ENCODE measurements at regions not wholly inside any gene's neighbourhood (a gene's known extent, or its start where the extent isn't known, plus 50 kb on each side); places are given as distances from the start of the nearest gene placed in this dataset.

- H3K9me3 ChIP-seq, result no peaks in the 10 kb centered on the region
- no peak for DNase-seq (ENCODE audit: low spot score in 2 of 2)
- in situ Hi-C loops (cut with MboI; ENCODE audit: low sequenced_read_pairs), result no loop called here
- H3K27me3 ChIP-seq (ENCODE audit: low read depth), result no peaks in the 10 kb centered on the region
- no peak overlapping the region for H3K4me3 ChIP-seq
- no peaks in the 10 kb centered on the region for H3K36me3 ChIP-seq (replicated peaks)
- H3K4me1 ChIP-seq, result no peaks in the 10 kb centered on the region
Measured at GRCh38 chr22:48276994-48277867, 1514.8 kb downstream of the TBC1D22A start.

- Histone ChIP-seq H3K4me3 (no peak overlapping the region), H3K36me3 (replicated peaks) (no peaks in the 10 kb centered on the region), H3K4me1 (no peaks in the 10 kb centered on the region), H3K9me3 (no peaks in the 10 kb centered on the region), H3K27me3 (ENCODE audit: low read depth) (no peaks in the 10 kb centered on the region)
- DNase-seq (ENCODE audit: low spot score in 2 of 2), result no peak
- in situ Hi-C loops (cut with MboI; ENCODE audit: low sequenced_read_pairs), result no loop called here
Measured at GRCh38 chr22:48275412-48275811, 1513.0 kb downstream of the TBC1D22A start.

GRCh38 chr22:48270731-48271130 lies 1508.3 kb downstream of the TBC1D22A start:
- Histone ChIP-seq H3K36me3 (replicated peaks) (no peaks in the 10 kb centered on the region), H3K9me3 (no peaks in the 10 kb centered on the region), H3K4me1 (no peaks in the 10 kb centered on the region), H3K27me3 (ENCODE audit: low read depth) (no peaks in the 10 kb centered on the region), H3K4me3 (no peak overlapping the region)
- DNase-seq (ENCODE audit: low spot score in 2 of 2), result no peak
- in situ Hi-C loops (cut with MboI; ENCODE audit: low sequenced_read_pairs), result no loop called here

- H3K4me1 ChIP-seq, result no peaks in the 10 kb centered on the region
- in situ Hi-C loops (cut with MboI; ENCODE audit: low sequenced_read_pairs), result no loop called here
- H3K27me3 ChIP-seq (ENCODE audit: low read depth), result no peaks in the 10 kb centered on the region
- no peak for DNase-seq (ENCODE audit: low spot score in 2 of 2)
- H3K36me3 ChIP-seq (replicated peaks), result no peaks in the 10 kb centered on the region
- H3K9me3 ChIP-seq, result no peaks in the 10 kb centered on the region
- no peak overlapping the region for H3K4me3 ChIP-seq
Measured at GRCh38 chr22:48268771-48269552, 1506.5 kb downstream of the TBC1D22A start.

- Histone ChIP-seq H3K4me3 (no peak overlapping the region), H3K9me3 (no peaks in the 10 kb centered on the region), H3K27me3 (ENCODE audit: low read depth) (no peaks in the 10 kb centered on the region), H3K36me3 (replicated peaks) (no peaks in the 10 kb centered on the region), H3K4me1 (no peaks in the 10 kb centered on the region)
- in situ Hi-C loops (cut with MboI; ENCODE audit: low sequenced_read_pairs), result no loop called here
- DNase-seq (ENCODE audit: low spot score in 2 of 2), result no peak
Measured at GRCh38 chr22:48268293-48268692, 1505.8 kb downstream of the TBC1D22A start.

- in situ Hi-C loops (cut with MboI; ENCODE audit: low sequenced_read_pairs), result no loop called here
- Histone ChIP-seq H3K4me1 (no peaks in the 10 kb centered on the region), H3K36me3 (replicated peaks) (no peaks in the 10 kb centered on the region), H3K4me3 (no peak overlapping the region), H3K27me3 (ENCODE audit: low read depth) (no peaks in the 10 kb centered on the region), H3K9me3 (no peaks in the 10 kb centered on the region)
- no peak for DNase-seq (ENCODE audit: low spot score in 2 of 2)
Measured at GRCh38 chr22:48267681-48268080, 1505.2 kb downstream of the TBC1D22A start.

- Histone ChIP-seq H3K27me3 (ENCODE audit: low read depth) (no peaks in the 10 kb centered on the region), H3K4me1 (no peaks in the 10 kb centered on the region), H3K9me3 (no peaks in the 10 kb centered on the region), H3K36me3 (replicated peaks) (no peaks in the 10 kb centered on the region), H3K4me3 (no peak overlapping the region)
- in situ Hi-C loops (cut with MboI; ENCODE audit: low sequenced_read_pairs), result no loop called here
- DNase-seq (ENCODE audit: low spot score in 2 of 2), result no peak
Measured at GRCh38 chr22:48265000-48265625, 1502.7 kb downstream of the TBC1D22A start.

GRCh38 chr22:48264586-48264985 lies 1502.1 kb downstream of the TBC1D22A start:
- H3K27me3 ChIP-seq (ENCODE audit: low read depth), result no peaks in the 10 kb centered on the region
- in situ Hi-C loops (cut with MboI; ENCODE audit: low sequenced_read_pairs), result no loop called here
- no peak overlapping the region for H3K4me3 ChIP-seq
- DNase-seq (ENCODE audit: low spot score in 2 of 2), result no peak
- no peaks in the 10 kb centered on the region for H3K4me1 ChIP-seq
- H3K9me3 ChIP-seq, result no peaks in the 10 kb centered on the region
- no peaks in the 10 kb centered on the region for H3K36me3 ChIP-seq (replicated peaks)

GRCh38 chr22:48263791-48264351 lies 1501.4 kb downstream of the TBC1D22A start:
- no peaks in the 10 kb centered on the region for H3K4me1 ChIP-seq
- no peaks in the 10 kb centered on the region for H3K27me3 ChIP-seq (ENCODE audit: low read depth)
- in situ Hi-C loops (cut with MboI; ENCODE audit: low sequenced_read_pairs), result no loop called here
- no peaks in the 10 kb centered on the region for H3K9me3 ChIP-seq
- no peaks in the 10 kb centered on the region for H3K36me3 ChIP-seq (replicated peaks)
- no peak overlapping the region for H3K4me3 ChIP-seq
- no peak for DNase-seq (ENCODE audit: low spot score in 2 of 2)

GRCh38 chr22:48263431-48263765 lies 1500.9 kb downstream of the TBC1D22A start:
- in situ Hi-C loops (cut with MboI; ENCODE audit: low sequenced_read_pairs), result no loop called here
- no peaks in the 10 kb centered on the region for H3K36me3 ChIP-seq (replicated peaks)
- H3K9me3 ChIP-seq, result no peaks in the 10 kb centered on the region
- no peaks in the 10 kb centered on the region for H3K4me1 ChIP-seq
- H3K27me3 ChIP-seq (ENCODE audit: low read depth), result no peaks in the 10 kb centered on the region
- DNase-seq (ENCODE audit: low spot score in 2 of 2), result no peak
- no peak overlapping the region for H3K4me3 ChIP-seq

GRCh38 chr22:48262596-48263430 lies 1500.4 kb downstream of the TBC1D22A start:
- no peaks in the 10 kb centered on the region for H3K4me1 ChIP-seq
- no peaks in the 10 kb centered on the region for H3K36me3 ChIP-seq (replicated peaks)
- H3K9me3 ChIP-seq, result no peaks in the 10 kb centered on the region
- no peak overlapping the region for H3K4me3 ChIP-seq
- no peak for DNase-seq (ENCODE audit: low spot score in 2 of 2)
- H3K27me3 ChIP-seq (ENCODE audit: low read depth), result no peaks in the 10 kb centered on the region
- in situ Hi-C loops (cut with MboI; ENCODE audit: low sequenced_read_pairs), result no loop called here

GRCh38 chr22:48261706-48262105 lies 1499.3 kb downstream of the TBC1D22A start:
- no peaks in the 10 kb centered on the region for H3K9me3 ChIP-seq
- H3K36me3 ChIP-seq (replicated peaks), result no peaks in the 10 kb centered on the region
- no peak for DNase-seq (ENCODE audit: low spot score in 2 of 2)
- in situ Hi-C loops (cut with MboI; ENCODE audit: low sequenced_read_pairs), result no loop called here
- no peaks in the 10 kb centered on the region for H3K4me1 ChIP-seq
- no peak overlapping the region for H3K4me3 ChIP-seq
- H3K27me3 ChIP-seq (ENCODE audit: low read depth), result no peaks in the 10 kb centered on the region

GRCh38 chr22:48261048-48261621 lies 1498.7 kb downstream of the TBC1D22A start:
- DNase-seq (ENCODE audit: low spot score in 2 of 2), result no peak
- H3K36me3 ChIP-seq (replicated peaks), result no peaks in the 10 kb centered on the region
- H3K27me3 ChIP-seq (ENCODE audit: low read depth), result no peaks in the 10 kb centered on the region
- in situ Hi-C loops (cut with MboI; ENCODE audit: low sequenced_read_pairs), result no loop called here
- H3K4me1 ChIP-seq, result no peaks in the 10 kb centered on the region
- H3K4me3 ChIP-seq, result no peak overlapping the region
- no peaks in the 10 kb centered on the region for H3K9me3 ChIP-seq
